ENCODE measurements at regions not wholly inside any gene's neighbourhood (a gene's known extent, or its start where the extent isn't known, plus 50 kb on each side); places are given as distances from the start of the nearest gene placed in this dataset.
"Not testable (repeated sequence)": the region's sequence is repeated elsewhere in the genome, so short reads cannot be mapped to it uniquely, and the experiment has no call there.

DNA sequence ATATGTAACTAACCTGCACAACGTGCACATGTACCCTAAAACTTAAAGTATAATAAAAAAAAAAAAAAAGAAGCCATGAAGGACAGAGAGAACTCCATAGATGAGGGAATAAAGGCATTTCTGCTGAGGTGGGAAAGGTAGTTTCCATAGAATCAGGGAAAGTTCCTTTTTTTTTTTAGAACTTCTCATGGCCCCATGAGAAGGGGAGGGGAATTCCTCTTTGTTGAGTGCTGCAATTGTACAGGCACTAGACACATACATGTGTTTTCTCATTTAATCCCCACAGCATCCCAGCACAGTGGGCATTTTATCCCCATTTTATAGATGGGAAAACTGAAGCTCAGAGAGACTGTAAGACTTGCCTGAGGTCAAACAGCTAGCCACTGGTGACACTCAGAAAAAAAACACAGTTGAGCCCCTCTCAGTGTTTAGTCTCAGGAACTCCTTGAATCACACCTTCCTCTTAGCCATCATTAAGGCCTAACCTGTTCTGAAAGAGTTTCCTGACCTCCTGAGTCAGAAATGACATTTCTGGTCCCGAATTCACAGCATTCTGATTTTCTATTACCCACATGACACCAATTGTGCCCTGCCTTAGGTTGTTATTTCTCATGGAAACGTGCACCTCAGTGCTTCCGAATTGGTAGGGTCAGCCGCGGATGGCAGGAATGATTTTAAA is 189.3 kb upstream of the G2E3 start:
- no peak for DNase-seq (ENCODE audit: low read depth)

DNA sequence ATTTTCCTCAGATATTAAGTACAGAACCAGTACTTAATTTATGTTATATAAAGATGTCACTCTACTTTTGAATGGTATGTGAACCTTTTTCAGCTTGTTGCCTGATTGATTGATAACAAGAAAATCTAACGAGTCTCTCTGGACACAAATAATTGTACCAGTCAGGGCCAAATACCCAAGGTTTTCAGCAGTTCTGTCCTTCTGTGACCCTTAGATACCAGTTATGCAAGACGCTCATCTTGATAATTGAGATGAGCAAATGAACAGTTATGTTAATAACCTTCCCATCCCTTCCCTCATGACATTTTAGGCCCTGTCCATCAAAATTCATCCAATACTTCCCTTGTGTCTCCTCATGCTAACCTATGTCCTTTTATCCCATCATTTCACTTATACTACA is 185.9 kb upstream of the G2E3 start:
- no peak for DNase-seq (ENCODE audit: low read depth)

DNA sequence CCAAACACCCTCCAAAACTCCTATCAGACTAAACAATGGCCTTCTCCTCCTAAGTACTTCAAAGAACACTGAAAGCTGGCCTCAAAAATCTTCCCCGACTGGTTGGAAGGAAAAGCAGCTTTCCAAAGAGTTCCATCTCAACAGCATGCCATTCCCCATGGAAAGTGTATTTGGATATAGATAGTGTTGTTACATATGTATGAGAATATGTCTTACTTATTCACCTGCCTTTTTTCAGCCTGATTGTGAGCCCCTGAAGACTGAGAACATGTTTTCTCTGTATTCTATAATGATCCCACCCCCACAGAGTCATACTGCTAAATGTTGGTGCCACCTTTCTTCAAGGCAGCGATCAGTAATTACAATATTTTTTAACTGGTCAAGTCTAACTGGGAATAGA is 185.4 kb upstream of the G2E3 start:
- DNase-seq (ENCODE audit: low read depth) = no peak

DNA sequence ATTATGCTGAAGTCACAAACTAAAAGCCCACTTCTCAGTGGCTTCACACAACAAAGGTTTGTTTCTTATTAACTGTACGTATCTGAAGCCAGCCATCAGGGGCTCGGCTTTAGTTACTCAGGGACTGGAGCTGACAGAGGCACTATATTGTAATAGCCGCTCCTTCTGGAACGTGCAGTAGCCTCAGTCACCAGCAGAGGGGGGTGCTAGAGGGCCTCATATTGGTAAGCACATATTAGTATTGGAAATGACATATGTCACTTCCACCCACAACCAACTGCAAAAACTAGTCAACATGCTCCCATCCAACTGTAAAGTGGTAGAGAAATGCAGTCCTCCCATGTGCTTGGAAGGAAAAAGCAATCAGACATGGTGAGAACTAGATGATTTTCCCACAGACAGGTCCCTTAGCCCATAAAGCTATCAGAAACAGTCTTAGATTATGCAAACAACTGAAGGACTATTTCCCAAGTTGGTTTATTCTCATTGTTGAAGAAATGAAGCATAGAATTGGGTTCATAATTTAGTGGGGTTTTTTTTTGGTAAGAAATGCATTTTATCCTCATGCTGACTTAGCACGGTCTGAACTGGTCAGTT is 183.6 kb upstream of the G2E3 start:
- DNase-seq (ENCODE audit: low read depth) = peak; percentile 32

DNA sequence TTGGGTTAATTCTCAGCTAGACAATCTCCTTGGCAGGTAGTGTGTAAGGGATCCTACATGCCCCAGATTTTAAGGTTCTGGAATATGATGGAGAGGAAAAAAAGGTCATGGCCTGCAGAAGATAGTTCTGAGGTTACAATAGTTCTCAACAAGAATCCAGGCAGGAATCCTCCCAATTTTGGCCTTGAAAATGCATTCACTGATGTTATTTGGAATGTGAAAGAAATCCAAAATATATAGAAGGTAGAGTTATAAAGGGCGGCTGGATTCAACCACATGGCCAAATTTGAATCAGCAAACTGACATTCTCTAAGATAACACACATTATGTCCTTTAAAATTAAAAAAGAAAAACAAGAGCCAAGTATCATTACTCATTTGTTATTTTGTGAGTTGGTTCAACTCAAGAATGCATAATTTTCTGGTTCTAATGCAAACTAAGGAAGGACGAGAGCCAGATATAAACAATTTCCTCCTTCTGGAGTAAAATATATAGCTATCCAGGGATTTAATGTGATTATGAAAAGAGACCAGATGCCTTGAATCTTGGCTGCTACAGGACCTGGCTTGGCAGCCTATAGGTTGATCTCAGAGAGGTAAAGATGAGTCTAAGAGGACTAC is 177.0 kb upstream of the G2E3 start:
- no peak for DNase-seq (ENCODE audit: low read depth)

DNA sequence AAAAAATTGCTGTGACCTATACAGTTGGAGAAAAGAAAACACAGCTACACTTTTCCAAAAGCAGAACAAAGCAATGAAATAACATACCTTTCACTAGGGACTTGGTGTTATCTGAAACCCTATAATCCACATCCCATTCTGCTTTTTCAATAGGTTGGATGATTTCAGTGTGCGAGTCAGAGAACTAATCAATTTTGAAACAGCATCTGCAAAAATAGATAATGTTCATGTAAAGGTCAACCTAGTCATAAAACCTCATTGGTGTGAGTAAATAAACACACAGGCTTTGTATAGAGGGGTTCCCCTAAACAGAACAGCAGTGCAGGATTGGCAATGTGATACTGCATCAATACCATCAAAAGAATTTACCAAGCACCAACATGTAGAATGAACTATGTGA is 173.0 kb upstream of the G2E3 start:
- DNase-seq (ENCODE audit: low read depth) = no peak

DNA sequence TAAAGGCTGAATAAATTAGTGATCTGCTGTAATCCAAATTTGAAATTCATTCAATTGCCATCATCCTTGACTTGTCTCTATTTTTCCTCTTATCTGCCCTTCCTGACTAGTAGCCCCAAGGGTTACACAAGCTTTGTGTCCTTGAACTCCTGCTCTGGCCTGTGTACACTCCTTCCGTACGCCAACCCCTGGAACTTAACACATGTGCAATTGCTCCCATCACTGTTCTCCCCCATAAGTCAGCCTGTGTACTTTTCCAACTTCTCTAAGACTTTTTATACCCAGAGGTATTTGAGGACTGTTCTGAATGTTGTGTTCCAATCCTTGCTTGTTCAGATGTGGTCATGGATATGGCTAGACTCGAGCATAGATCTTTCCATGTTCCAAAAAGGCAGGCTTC is 171.1 kb upstream of the G2E3 start:
- DNase-seq (ENCODE audit: low read depth) = no peak

DNA sequence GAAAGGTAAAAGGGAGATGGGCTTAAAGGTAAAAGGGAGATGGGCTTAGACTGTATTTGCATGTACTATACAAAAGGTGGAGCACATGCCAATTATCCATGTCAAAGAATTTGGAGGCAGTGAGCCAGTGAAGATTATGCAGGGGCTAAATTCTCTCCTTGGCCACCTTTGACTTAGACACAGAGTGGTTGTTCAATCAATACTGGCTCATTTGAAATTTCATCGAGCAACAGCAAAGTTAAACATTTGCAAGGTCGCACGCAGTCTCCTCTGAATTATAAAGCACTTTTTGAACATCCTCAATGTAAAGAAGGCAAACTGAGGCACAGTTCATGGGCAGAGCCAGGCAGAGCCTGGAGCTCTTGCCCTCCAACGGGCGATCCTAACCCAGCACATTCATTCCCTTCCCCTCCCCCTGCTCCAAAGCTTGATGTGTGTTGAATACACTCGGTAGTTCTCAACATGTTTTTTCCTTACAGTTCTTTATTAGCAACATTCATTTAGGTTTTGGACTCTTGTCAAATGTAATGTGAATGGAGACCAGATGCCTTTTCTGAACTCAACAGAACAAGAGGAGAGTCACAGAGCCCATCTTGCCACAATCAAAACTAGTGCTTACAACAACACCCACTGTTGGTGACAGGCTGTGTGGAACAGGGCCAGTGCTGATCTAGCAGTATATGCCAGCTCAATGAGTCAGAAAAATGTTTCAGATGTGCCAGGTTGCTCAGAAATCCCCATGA is 169.7 kb upstream of the G2E3 start:
- peak; percentile 65 for DNase-seq (ENCODE audit: low read depth)

DNA sequence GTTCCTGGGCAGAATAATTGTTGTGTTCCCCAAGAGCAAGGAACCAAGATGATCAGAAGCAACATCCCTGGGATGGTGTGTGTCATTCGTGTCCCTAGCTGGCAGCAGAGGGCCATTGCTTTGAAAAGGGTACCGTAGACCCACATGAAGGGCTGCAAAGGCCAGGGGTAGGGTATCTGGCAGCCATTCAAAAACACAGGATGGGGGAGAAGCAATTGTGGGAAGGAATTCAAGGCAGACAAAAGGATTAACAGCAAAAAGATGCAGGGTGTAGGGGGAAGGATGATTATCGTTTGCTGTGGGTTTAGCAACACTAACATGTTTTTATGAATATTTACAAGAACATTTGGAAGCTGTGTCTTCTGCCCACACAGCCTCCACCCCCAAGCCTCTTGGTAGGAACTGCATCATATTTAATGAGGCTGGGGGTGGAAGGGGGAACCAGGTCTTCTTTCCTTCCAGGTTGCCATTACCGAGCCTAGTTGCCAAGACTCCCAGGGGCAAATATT is 169.0 kb upstream of the G2E3 start:
- no peak for DNase-seq (ENCODE audit: low read depth)

DNA sequence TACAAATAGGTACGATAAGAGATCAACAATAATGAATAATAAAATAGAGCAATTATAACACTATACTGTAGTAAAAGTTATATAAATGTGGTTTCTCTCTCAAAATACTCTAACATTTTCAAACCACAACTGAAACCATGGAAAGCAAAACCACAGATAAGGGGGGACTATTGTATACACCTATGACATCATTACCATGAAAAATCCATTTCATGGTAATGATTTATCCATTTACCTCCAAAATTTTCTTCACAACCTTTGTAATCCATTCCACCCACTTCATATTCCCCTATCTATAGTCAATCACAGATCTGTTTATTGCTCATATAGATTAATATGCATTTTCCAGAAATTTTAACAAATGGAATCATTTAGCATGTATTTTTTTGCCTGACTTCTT is 163.9 kb upstream of the G2E3 start:
- no peak for DNase-seq (ENCODE audit: low read depth)

DNA sequence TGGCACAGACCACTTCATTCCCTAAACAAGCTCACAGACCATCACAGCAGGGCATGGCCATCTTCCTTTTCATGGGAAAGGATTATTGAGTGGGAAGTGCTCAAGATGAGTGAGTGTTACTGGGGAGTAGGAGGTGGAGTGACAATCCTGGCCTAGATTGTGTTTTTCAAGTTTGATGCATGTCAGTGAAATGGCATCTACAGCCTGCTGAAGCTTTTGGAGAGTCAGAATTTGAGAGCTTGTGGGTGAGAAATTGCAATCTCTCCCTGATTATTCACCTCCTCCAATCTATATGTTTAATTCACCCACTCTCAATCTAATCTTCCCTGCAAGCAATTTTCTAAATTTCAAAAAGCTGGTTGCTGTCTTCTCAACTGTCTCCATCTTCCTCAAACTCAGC is 156.1 kb upstream of the G2E3 start:
- DNase-seq (ENCODE audit: low read depth) = no peak

DNA sequence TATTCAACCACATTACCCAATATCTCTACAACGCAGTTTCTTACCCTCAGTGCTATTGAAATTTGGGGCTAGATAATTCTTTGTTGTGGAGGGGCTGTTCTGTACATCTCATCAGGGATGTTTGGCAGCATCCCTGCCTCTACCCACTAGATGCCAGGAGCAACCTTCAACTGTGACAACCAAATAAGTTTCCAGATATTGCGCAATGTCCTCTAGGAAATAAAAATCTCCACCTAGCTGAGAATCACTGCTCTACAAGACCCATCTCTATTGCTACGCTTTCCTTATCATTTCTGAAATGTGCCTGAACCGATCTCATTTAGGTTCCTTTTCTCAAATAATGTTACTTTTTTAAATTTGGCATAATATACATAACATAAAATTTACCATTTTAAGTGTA is 155.2 kb upstream of the G2E3 start:
- DNase-seq (ENCODE audit: low read depth) = no peak

DNA sequence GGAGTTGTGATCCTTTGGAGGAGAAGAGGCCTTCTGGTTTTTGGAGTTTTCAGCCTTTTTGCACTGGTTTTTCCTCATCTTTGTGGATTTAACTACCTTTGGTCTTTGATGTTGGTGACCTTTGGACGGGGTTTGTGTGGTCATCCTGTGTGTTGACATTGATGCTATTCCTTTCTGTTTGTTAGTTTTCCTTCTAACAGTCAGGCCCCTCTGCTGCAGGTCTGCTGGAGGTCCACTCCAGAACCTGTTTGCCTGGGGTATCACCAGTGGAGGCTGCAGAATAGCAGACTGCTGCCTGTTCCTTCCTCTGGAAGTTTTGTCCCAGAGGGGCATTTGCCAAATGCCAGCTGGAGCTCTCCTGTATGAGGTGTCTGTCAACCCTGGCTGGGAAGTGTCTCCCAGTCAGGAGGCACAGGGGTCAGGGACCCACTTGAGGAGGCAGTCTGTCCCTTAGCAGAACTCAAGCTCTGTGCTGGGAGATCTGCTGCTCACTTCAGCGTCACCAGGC is 149.4 kb upstream of the G2E3 start:
- not testable (repeated sequence) for DNase-seq (ENCODE audit: low read depth)

DNA sequence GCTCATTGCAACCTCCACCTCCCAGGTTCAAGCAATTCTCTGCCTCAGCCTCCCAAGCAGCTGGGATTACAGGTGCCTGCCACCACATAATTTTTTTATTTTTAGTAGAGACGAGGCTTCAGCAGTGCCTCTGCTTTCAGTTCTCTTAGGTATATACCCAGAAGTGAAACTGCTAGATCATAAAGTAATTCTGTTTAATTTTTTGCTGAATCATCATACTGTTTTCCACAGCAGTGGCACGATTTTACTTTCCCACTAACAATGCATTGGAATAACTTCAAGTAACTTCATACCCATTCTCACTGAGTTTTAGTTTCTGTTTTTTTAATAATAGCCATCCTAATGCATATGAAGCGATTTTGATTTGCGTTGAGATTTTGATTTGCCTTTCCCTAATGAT is 148.0 kb upstream of the G2E3 start:
- no peak for DNase-seq (ENCODE audit: low read depth)

DNA sequence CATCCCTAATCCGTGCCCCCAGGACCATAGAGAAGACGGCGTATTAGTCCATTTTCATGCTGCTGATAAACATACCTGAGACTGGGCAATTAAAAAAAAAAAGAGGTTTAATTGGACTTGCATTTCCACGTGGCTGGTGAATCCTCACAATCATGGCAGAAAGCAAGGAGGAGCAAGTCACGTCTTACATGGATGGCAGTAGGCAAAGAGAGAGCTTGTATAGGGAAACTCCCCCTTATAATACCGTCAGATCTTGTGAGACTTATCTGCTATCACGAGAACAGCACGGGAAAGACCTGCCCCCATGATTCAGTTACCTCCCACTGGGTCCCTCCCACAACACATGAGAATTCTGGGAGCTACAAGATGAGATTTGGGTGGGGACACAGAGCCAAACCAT is 145.8 kb upstream of the G2E3 start:
- not testable (repeated sequence) for DNase-seq (ENCODE audit: low read depth)

DNA sequence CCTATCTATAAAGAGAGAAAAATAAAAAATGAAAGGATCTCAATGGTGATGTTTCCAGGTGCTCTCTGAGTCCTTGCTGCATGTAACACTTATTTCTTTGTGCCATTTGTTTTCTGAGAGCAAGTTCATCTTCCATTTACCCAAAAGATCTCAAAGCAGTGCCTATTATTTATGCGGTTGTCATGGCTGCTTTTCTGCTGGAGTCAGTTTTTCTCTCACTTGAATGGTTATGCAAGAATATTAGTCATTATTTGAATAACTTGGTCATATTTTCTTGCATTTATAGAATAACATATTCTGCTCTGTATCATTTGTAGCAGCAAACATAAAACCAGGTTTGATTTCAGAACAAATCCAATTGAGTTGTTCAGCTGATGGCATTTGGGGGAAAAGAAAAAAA is 141.8 kb upstream of the G2E3 start:
- peak; percentile 12 for DNase-seq (ENCODE audit: low read depth)

DNA sequence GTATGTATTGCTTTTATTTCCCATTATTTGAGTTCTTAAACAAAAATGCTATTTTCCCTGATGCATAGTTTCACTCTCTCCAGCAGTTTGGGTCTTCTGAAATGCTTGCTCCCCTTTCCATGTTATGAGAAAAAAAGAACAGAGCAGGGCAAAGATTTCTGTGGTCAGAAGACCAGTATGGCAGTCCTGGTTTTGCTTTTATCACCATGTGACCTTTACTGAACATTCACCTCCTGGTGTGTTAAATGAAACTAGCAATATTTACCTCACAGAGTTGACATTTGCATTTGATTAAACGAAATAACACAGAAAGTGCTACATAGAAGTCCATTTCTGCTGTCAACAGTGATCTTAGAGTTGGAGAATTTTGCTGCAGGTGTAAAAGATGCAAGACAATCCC is 141.0 kb upstream of the G2E3 start:
- no peak for DNase-seq (ENCODE audit: low read depth)

DNA sequence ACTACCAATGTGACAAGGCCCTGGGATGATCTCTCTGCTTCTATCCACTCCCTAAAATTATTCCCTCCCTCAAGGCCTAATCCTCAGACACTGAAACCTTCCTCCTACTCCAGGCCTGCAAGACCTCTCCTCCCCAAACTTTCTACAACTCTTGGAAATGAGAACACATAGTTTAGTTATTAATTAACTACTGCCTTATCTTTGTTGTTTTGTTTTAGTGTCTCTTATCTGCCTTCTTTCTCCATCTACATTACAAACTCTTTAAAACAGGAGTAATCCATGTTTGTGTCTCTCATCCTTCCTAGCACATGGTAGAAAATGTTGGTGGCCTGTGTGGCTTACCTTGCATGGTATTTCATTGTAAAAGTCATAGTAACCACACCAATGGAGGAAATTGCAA is 139.9 kb upstream of the G2E3 start:
- DNase-seq (ENCODE audit: low read depth) = no peak

DNA sequence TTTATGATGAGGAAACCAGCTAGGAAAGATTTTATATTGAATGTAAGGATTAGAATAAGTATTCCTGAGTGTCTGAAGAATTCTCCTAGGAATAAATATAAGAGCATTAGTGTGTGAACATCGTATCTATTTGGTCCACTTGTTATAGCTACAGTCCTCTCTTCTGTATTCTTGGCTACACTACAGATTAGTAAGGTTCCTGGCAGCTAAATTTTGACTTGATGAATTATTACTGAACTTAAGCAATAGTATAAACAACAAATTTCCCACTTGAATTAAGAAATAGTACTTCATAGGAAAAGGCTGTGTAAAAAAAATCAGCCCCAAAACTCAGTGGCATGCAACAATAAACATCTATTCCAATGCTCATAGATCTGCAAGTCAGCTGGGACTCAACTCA is 138.4 kb upstream of the G2E3 start:
- no peak for DNase-seq (ENCODE audit: low read depth)

DNA sequence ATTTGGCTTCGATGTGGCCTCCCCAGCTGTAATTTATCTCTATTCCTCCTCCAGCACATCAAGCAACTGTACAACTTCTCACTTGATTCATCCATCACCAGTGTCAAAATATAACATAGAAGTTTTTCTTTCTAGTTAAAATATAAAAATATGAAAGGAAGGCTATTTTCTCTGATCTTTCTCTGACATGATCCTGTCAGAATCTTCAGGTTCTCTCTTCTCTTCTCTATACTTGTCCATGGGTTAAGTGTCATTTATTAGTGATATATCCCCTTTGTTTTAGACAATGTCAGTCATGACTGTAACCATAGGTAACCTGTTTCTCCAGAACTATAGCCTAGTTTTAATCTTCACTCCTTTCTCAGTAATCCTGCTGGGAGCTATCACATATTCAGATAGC is 132.5 kb upstream of the G2E3 start:
- no peak for DNase-seq (ENCODE audit: low read depth)

DNA sequence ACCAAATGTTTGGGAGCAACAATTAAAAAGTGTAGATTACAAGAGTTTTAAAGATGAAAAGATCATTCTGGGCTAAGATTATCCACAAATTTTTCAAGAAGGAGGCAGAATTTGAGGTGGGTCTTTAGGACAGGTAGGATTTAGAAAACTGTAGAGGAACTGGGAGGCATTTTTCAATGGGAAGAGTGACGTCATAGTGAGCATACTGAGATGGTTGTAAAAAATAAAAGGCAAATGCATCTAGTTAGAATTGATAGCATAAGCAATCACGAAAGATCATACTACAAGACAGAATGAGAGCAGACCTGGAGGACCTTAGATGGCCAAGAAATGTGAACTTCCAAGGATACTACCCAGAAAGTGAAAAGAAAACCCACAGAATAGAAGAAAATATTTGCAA is 131.6 kb upstream of the G2E3 start:
- DNase-seq (ENCODE audit: low read depth) = no peak

DNA sequence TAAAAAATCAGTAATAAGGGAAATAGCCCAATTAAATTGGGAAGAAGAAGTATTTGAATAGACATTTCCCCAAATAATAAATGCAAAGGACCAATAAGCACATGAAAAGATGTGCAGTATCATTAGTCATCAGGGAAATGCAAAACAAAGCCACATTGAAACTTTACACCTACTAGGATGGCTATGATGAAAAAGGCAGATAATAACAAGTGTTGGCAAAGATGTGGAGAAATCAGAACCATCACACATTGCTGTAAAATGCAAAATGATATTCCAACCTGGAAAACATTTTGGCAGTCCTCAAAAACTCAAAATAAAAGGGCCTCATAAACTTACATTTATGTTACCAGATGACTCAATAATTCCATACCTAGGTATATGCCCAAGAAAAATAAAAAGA is 131.1 kb upstream of the G2E3 start:
- DNase-seq (ENCODE audit: low read depth) = no peak

DNA sequence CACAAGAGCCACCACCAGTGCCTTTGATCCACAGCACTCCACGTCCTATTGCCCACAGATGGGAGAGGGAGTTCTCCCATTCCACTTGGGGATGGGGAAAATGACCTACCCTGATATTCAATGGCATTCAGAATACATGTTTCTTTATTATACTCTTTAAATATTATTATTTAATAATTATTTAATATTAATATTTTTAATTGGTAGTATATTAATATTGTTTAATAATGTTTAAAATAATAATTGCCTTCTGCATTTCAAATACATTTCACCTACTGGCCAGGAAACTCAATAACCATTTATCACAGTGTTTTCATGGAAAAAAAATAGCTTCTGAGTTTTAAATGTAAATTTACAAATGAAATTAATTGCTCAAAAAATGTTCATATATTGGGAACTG is 127.4 kb upstream of the G2E3 start:
- DNase-seq (ENCODE audit: low read depth) = no peak

All from fibroblast of gingiva (primary cell).